HG03139 (cell line): ENCODE measurements at regions not wholly inside any gene's neighbourhood (a gene's known extent, or its start where the extent isn't known, plus 50 kb on each side); places are given as distances from the start of the nearest gene placed in this dataset.

ENCODE experiments used
- ATAC-seq: cut with Tn5 transposase; IDR thresholded peaks from one replicate; pipeline ENCODE4 v1.9.1; 2021; ENCODE audit not compliant: unreplicated experiment

DNA sequence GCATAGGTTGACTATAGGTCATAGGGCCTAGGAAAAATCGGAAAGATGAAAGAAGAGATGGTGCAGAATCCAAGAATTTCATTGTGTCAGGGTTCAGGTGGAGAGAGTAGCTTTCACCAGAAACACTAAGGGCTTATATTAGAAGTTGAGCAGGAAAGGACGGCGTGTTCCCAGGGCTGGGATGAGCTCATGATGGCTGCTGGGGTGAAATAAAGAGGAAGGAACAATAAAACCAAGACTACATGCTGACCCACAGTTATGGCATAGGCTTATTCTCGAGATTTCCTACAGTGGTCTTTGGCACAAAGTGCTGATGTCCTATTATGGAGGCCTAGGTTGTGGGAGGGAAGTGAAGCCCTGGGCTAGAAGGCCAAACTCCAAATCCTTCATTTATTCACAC is 195.8 kb downstream of the PTEN start:
- no peak for ATAC-seq

DNA sequence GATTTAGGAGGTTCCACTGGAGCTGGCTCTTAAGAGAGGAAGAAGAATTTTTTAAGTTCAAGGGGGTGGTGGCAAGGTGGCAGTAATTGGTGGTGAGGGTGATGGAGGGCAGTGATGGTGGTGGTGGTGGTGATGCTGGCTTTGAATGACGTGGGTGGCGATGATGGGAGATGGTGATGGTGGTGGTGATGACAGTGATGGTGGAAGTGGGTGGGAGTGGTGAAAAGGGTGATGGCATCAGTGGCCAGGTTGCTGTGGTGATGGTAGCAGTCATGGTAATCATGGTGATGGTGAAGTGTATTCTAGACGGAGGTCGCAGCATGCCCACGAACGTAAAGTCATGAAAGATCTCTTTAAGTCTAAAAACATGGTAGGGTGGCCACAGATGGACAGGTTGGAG is 197.3 kb downstream of the PTEN start:
- no peak for ATAC-seq

GRCh38 chr10:88062385-88062784 is 199.0 kb downstream of the PTEN start:
- no peak for ATAC-seq

DNA sequence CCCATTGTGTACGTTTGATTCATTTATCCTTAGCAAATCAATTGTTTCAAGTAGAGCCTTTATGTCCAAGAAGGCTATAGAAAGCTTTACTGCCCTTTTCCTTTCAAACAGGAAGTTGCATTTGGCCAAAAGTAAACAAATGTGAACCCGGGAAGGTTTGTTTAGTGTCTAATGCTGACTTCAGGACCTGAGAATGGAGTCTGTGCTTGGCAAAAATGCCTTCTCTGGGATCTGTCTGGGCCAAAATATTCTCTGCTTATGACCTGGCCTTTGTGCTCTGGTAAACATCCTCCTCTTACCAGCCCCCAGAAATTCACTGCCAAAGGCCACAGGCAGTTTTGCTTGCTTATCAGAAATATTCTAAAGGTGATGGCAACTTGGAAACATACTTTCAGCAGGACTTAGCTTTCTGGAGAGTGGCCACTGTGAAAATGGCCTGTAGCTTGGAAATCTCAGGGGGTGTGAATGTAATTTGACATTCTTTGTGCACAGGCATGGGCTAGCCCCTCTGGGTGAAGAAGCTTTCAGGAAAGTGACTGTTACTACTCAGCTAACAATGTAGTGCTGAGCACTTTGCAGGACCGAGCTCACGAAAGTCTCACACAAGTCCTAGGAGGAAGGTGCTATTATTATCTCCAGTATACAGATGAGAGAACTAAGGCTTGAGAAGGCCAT is 199.5 kb downstream of the PTEN start:
- ATAC-seq: no peak

DNA sequence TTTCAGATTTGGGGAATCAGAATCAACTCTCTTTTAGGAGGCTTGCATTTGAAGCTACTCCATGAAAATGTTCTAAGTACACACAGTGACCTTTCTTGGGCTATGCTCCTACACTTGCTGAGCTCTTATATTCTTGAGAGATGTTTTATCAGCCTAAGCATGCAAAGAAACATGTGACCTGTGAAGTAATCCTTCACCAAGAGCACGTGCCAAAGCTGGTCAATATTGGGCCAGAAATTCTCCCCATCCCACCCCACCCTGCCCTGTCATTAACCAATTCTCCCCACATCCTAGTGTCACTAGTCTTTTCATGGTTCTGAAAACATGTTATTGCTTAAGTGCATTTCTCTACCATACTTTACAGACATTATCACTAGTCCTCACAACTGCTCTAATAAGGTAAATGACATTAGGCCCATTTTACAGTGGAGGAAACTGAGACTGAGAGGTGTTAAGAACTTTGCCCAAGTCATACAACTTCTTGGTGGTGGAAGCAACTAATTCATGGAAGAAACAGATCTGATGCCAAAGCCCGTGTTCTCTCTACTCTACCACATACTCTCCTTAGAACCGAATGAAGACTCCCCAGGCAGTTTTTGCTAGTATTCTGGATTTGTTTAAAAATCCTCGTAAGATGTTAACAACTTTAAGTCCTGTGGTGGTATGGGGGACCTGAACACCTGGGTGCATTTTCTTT is 200.6 kb downstream of the PTEN start:
- ATAC-seq: no peak

GRCh38 chr10:88064608-88065382 is 201.4 kb downstream of the PTEN start:
- peak; percentile 43 for ATAC-seq

- no peak for ATAC-seq
Measured at GRCh38 chr10:88065383-88066049, 202.1 kb downstream of the PTEN start.

DNA sequence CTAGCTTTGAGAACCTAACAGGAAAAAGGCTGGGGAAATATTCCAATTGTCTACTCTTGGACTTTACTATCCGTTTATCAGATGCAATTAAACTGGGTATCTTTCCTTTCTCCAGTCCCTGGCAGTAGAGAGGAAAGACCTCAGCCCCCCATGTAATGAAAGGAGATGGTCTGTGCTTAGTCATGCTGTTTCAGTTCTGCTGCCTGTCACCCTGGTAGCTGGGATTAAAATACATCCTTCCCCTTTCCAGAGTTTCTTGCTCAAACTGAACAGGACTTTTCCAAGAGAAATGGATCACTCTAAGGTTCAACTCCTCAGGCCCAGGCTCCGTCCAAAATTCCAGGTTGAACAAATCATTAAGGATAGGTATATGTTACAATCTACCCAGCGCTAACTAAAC is 202.9 kb downstream of the PTEN start:
- no peak for ATAC-seq

DNA sequence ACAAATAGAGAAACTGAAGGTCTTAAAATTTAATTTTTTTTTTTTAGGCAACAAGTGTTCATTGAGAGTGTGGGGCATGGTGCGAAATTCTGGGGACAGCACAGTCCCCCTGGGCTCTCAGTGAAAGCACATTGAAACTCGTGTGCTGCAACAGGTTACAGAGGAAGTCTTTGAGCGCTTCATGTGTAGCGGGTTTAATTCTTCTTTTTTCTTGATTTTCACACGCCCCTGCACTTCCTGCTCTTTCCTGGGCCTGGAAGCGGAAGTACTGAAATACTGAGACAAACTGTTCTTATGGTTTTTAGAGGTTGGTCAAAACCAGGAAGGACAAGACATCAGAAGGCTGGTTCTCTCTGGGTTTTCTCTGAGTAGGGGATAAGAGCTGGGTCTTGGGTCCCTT is 203.5 kb downstream of the PTEN start:
- ATAC-seq: no peak

DNA sequence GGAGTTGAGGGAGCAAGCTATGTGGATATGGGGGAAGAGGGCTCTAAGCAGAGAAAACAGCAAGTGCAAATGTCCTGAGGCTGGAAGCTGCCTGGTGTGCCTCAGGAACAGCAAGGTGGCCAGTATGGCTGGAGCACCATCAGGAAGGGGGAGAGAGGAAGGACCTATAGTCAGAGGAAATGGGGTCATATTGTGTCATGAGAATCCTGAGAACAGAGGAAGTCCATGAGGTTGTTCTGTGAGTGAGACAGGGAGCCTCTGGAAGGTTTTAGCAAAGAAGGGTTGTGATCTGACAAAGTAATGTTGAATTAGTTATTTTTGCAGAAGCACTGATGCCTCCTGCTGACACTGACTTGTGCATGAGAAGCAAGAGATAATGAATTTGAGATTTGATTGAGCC is 204.3 kb downstream of the PTEN start:
- no peak for ATAC-seq

DNA sequence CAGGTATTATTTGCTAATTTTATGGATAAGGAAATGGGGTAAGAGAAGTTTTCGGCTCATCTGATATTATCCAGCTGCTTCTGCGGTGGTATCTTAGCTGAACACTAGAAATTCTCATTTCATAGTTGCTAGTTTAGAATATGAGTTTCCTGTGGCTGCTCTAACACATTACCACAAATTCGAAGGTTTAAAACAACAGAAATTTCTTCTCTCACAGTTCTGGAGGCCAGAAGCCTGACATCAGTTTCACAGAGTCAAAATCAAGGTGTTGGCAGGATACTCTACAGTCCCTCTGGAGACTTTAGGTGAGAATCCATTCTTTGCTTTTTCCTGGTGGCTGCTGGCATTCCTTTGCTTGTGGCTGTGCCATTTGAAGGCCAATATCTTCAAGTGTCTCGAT is 205.9 kb downstream of the PTEN start:
- no peak for ATAC-seq

DNA sequence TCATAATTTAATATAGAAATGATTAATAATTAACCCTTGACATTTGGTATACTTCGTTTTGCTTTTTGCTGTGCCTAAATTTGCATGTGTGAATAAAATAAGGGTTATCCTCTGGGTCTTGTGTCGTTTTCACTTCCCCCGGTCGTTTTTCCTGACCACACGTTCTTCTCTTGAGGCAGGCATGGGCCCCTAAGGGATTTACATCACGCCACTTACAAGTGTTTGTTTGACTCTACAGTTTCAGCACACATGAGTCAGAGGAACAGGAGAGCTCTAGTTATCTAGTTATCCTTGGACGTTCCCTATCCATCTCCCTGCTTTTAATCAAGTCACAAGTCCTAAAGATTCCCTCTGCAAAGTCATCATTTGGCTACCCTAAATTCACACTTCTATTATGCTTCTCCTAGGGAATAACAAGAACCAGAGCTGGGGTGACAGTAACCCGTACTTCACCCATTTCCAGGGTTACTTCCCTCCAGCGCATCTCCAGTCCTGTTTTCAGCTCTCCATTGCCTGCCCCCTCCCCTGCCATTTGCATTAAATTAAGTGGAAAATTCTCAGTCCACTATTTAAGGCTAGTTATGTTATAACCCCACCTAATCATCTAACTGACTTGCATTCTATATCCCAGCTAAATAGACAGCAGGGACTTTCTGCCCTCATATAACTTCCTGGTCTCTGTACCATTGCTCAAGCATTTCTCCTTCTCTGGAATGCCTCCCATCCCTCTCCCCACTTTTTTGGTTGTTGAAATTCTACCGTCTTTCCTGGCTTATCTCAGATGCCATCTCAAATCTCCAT is 206.9 kb downstream of the PTEN start:
- ATAC-seq: peak; percentile 72

GRCh38 chr10:88071879-88072278 is 208.5 kb downstream of the PTEN start:
- no peak for ATAC-seq

DNA sequence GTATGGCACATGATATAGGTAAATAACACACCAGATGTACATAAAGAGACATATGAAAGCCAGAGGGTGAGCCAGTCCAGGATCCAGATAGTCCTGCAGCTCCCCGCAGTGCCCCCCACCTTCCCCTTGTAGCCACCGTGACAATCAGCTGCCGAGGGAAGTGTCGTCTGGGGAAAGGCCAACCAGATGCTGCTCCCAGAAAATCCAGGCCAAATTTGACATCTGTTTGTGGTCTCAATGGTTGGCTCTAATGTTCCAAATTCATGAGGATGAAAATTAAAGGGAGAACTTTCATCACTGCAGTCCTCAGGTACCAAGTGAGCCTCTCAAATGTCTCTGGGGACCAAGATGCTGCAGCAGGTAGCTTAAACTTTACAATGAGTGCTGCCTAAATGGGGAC is 210.3 kb downstream of the PTEN start:
- no peak for ATAC-seq

- ATAC-seq: no peak
Measured at GRCh38 chr10:88074971-88075370, 211.5 kb downstream of the PTEN start.

- ATAC-seq: no peak
Measured at GRCh38 chr10:88076027-88076880, 212.8 kb downstream of the PTEN start.

- ATAC-seq: no peak
Measured at GRCh38 chr10:88077977-88078376, 214.6 kb downstream of the PTEN start.

GRCh38 chr10:88080213-88080612 is 216.8 kb downstream of the PTEN start:
- peak; percentile 49 for ATAC-seq

DNA sequence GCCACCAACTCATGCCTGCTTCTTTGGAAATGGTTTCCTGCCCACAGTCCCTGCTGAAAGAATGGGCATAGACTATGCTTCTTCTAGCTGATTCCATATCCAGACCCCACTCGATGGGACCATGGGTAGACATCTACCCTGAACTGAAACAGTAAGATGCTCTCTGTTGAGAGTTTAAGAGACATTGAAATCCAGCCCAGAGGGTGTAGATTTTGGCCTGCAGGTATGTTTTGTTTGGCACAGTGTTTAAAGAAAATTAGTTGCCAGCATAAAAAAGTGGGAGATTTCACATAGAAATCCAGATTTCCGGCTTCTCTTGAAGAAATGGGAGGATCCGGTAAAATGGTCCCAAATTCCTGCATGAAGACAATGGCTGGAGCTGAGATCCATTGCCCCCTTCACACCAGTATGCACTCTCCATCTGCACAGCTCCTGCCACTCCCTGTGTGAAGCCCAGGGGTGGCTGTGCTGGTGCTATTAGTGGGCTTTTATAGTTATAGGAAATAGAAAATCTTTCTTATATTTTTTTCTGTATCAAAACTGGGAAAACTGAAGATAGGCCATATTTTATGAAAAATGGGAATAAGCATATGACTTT is 218.1 kb downstream of the PTEN start:
- no peak for ATAC-seq
